Spleen (tissue), 7 donors: ENCODE measurements at regions not wholly inside any gene's neighbourhood (a gene's known extent, or its start where the extent isn't known, plus 50 kb on each side); places are given as distances from the start of the nearest gene placed in this dataset.

Experiments
- POLR2A ChIP-seq, 3 donors: fragments of 450-650 bp; IDR thresholded peaks; one replicate each; pipeline ENCODE4 v1.5.1; 2017; ENCODE audit warnings: antibody characterized with exemption in 3 of 3, mild to moderate bottlenecking in 1 of 3
- POLR2AphosphoS5 ChIP-seq, 3 donors: sonication (generic); formaldehyde crosslinking; IDR thresholded peaks; one replicate each; pipeline ENCODE4 v1.5.1; 2017; ENCODE audit warnings: antibody characterized with exemption in 3 of 3
- TF ChIP-seq, protein P1 (sequence below), 11 experiments: fragments of 200-600 bp in 7 of 11; fragments of 450-650 bp in 4 of 11; sonication (generic) in 4 of 11; IDR thresholded peaks in 8 of 11; conservative IDR thresholded peaks in 3 of 11; 1 replicate in 7 of 11; 2 replicates in 4 of 11; pipeline versions ENCODE4 v1.4.0 to v1.8.0; 2016 to 2021; ENCODE audit warnings: antibody characterized with exemption in 11 of 11, inconsistent platforms in 4 of 11, mild to moderate bottlenecking in 1 of 11
- donor health status: DM: no; HTN: no; CAD: no; lungs with moderate emphysema.
- donor health status: DM: no; HTN: no; CAD: no.
- donor health status: DM: no; HTN: no; CAD: no.

DNA sequence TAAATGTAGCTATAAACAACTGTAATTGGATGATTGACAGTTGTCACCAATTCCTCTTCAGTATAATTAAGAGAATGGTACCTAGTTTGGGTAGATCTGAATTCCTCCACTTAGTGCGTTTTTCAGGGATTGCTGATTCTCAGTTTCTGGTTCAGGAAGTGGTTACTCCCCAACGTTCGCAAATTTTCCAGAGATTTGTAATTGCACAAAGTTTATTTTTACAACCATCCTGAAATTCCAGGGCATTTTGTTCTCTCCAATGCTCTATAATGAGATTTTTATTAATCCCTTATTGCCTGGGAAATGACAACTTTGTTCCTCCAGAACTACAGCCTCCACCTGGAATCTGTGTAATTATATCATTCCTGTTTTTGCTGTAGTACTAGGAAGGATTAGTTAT lies 710.6 kb upstream of the ZEB2 start:
- TF ChIP-seq POLR2A (IDR thresholded peaks at IDR 0.05) (no peak), POLR2AphosphoS5 (IDR thresholded peaks at IDR 0.05) (no peak)
- TF ChIP-seq, protein P1, sequence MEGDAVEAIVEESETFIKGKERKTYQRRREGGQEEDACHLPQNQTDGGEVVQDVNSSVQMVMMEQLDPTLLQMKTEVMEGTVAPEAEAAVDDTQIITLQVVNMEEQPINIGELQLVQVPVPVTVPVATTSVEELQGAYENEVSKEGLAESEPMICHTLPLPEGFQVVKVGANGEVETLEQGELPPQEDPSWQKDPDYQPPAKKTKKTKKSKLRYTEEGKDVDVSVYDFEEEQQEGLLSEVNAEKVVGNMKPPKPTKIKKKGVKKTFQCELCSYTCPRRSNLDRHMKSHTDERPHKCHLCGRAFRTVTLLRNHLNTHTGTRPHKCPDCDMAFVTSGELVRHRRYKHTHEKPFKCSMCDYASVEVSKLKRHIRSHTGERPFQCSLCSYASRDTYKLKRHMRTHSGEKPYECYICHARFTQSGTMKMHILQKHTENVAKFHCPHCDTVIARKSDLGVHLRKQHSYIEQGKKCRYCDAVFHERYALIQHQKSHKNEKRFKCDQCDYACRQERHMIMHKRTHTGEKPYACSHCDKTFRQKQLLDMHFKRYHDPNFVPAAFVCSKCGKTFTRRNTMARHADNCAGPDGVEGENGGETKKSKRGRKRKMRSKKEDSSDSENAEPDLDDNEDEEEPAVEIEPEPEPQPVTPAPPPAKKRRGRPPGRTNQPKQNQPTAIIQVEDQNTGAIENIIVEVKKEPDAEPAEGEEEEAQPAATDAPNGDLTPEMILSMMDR (IDR thresholded peaks at IDR 0.05 in 8 of 11, conservative IDR thresholded peaks at IDR 0.05 in 3 of 11) = no peak
